ENCODE measurements at regions not wholly inside any gene's neighbourhood (a gene's known extent, or its start where the extent isn't known, plus 50 kb on each side); places are given as distances from the start of the nearest gene placed in this dataset.

DNA sequence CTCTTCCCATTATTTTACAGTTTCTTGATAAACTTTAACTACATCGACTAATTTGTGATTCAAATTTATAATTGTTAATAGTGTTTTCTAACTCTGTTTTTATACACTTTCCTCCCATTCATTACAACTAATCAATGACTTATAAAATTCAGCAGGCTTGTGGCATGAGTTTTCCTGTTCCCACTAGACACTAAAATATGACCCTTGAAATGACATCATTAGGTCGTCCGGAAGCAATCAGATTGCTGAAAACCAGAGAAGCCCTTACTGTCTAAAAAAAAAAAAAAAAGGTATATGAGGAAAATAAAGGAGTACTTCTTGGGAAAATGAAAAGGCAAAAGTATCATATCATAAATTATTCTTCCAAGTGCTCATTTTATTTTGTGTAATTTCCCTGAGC, 553.7 kb downstream of the ZNF608 start:
- Histone ChIP-seq H3K4me2 (ENCODE audit: insufficient read depth, insufficient read length, low read length) (no peak overlapping the region), H3K79me2 (ENCODE audit: insufficient read depth, low read length) (no peaks in the 10 kb centered on the region), H3T11ph (ENCODE audit: low read length) (no peak overlapping the region), H3K27ac (ENCODE audit: insufficient read length, low read depth, low read length) (no peak overlapping the region), H3K18ac (ENCODE audit: insufficient read length, low read depth, low read length) (no peak overlapping the region), H4K91ac (ENCODE audit: insufficient read length, low read depth, low read length) (no peak overlapping the region), H2AFZ (ENCODE audit: low read length) (no peak overlapping the region), H3K23me2 (ENCODE audit: insufficient read length, low read depth, low read length, poor library complexity, severe bottlenecking) (no peaks in the 10 kb centered on the region), H2BK20ac (ENCODE audit: low read depth, low read length, poor library complexity, severe bottlenecking) (no peak overlapping the region), H2BK5ac (ENCODE audit: insufficient read length, low read length) (no peak overlapping the region), H3K56ac (ENCODE audit: insufficient read length, low read depth, low read length) (no peak overlapping the region), H4K8ac (replicated peaks; ENCODE audit: insufficient read length, low read depth, low read length) (no peak overlapping the region), H3K4me1 (ENCODE audit: insufficient read depth, low read length) (no peaks in the 10 kb centered on the region), H2BK120ac (ENCODE audit: low read depth, low read length, poor library complexity, severe bottlenecking) (no peak overlapping the region), H2BK12ac (ENCODE audit: insufficient read length, low read depth, low read length) (no peak overlapping the region), H2AK5ac (ENCODE audit: insufficient read length, low read length) (no peak overlapping the region), H4K20me1 (ENCODE audit: control insufficient read depth, insufficient read depth, insufficient read length) (no peaks in the 10 kb centered on the region), H4K5ac (ENCODE audit: insufficient read length, low read depth, low read length) (no peak overlapping the region), H3K9ac (ENCODE audit: extremely low read depth, insufficient read length, low read length) (no peak overlapping the region), H3K9me3 (ENCODE audit: control insufficient read depth, low read depth, low read length) (no peaks in the 10 kb centered on the region), H3K79me1 (ENCODE audit: insufficient read depth, low read depth, low read length, poor library complexity, severe bottlenecking) (no peaks in the 10 kb centered on the region), H3K27me3 (ENCODE audit: insufficient read depth, low read length) (no peaks in the 10 kb centered on the region), H2BK15ac (ENCODE audit: low read depth, low read length) (no peak overlapping the region), H3K14ac (ENCODE audit: insufficient read depth, low read length) (no peak overlapping the region), H3K4ac (ENCODE audit: low read depth, low read length) (no peak overlapping the region), H3K23ac (ENCODE audit: insufficient read length, low read depth, low read length) (no peak overlapping the region)
- WGBS (ENCODE audit: extremely low coverage, insufficient read length, low lambda C conversion rate): no CpG with 5 or more reads among the region's 3 CpGs
- Mint-ChIP-seq H3K36me3 (ENCODE audit: insufficient read depth in 1 of 3, low read depth in 3 of 3) (peaks cover 0 to 7% (median 1%) of the 10 kb centered on the region in 3 experiments; a peak in 1 of 7 replicates), H3K27me3 (ENCODE audit: low read depth) (no peaks in the 10 kb centered on the region; the same call in 1 of the 2 replicates), H3K4me3 (no peak overlapping the region), H3K9me3 (no peaks in the 10 kb centered on the region; a peak in 2 of 5 replicates), H3K27ac (no peak overlapping the region), H3K4me1 (peaks cover 2 to 10% of the 10 kb centered on the region in 2 experiments; a peak in 3 of 4 replicates)
- TF ChIP-seq CTCF (conservative IDR thresholded peaks at IDR 0.05): no peak
- no peak for DNase-seq
